ENCODE measurements at regions not wholly inside any gene's neighbourhood (a gene's known extent, or its start where the extent isn't known, plus 50 kb on each side); places are given as distances from the start of the nearest gene placed in this dataset.

DNA sequence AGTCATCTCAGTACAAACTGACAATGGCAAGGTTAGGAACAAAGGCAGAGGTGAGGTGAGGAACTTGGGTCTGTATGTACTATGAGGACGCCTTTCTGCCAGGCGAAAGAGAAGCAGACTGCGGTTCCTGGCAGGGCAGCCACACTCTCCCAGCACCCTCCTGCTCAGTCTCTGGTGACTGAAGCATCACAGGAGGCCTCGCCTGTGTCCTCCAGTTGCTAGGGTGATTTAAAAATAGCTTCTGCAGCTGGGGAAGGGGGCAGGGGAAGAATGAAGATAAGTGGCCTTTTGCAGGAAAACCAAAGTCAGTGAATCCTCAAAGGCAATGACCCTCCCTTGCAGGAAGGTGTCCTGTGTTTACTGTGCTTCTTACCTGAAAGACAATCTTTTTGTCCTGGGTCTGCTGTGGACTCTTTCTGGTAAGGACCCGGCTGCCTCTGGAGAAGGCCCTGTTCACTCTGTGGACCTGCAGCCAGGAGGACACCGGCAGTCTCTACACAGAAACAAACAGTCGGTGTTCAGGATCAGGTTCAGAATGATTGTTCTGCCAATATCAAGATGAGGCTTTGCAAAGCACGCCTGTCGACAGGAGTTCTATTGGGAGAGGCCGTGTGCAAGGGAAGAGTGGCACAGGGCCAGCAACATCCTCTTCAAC is 65.7 kb upstream of the DGKG start:
- TF ChIP-seq, protein P1, sequence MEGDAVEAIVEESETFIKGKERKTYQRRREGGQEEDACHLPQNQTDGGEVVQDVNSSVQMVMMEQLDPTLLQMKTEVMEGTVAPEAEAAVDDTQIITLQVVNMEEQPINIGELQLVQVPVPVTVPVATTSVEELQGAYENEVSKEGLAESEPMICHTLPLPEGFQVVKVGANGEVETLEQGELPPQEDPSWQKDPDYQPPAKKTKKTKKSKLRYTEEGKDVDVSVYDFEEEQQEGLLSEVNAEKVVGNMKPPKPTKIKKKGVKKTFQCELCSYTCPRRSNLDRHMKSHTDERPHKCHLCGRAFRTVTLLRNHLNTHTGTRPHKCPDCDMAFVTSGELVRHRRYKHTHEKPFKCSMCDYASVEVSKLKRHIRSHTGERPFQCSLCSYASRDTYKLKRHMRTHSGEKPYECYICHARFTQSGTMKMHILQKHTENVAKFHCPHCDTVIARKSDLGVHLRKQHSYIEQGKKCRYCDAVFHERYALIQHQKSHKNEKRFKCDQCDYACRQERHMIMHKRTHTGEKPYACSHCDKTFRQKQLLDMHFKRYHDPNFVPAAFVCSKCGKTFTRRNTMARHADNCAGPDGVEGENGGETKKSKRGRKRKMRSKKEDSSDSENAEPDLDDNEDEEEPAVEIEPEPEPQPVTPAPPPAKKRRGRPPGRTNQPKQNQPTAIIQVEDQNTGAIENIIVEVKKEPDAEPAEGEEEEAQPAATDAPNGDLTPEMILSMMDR (conservative IDR thresholded peaks at IDR 0.05 in 1 of 2, IDR thresholded peaks at IDR 0.05 in 1 of 2; ENCODE audit: low read depth in 1 of 2, low read length in 2 of 2), result no peak
- TF ChIP-seq EZH2 (IDR thresholded peaks at IDR 0.05; ENCODE audit: low read length, missing control alignments), result no peak
